ENCODE measurements at regions not wholly inside any gene's neighbourhood (a gene's known extent, or its start where the extent isn't known, plus 50 kb on each side); places are given as distances from the start of the nearest gene placed in this dataset.

- no peaks in the 10 kb centered on the region for H3K4me1 Mint-ChIP-seq (ENCODE audit: low read depth)
- intact Hi-C loops (cut with micrococcal nuclease), result no loop called here
Measured at GRCh38 chr5:143471041-143471509, 67.6 kb upstream of the NR3C1 start.

DNA sequence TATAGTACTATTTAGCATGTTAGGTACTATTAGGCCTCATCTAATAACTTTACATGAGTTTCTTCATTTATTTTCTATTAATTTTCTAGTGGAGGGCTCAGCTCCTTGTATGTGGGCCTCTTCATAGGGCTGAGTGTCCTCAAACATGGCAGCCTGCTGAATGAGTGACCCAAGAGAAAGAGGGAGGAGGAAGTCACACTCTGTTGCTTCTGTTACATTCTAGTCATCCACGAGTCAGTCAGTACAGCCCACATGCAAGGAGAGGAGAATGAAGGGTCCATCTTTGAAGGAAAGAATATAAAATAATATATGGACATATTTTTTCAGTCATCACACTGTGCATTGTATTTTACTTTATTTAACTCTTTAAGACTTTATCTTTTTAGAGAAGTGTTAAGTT, 66.6 kb upstream of the NR3C1 start:
- Mint-ChIP-seq H3K4me1 (ENCODE audit: low read depth) (no peaks in the 10 kb centered on the region), H3K36me3 (ENCODE audit: low read depth) (no peaks in the 10 kb centered on the region), H3K9me3 (no peaks in the 10 kb centered on the region), H3K27ac (no peak overlapping the region), H3K27me3 (ENCODE audit: low read depth) (no peaks in the 10 kb centered on the region), H3K4me3 (no peak overlapping the region)
- CTCF ChIA-PET, result no interaction called here
- intact Hi-C loops (cut with micrococcal nuclease), result no loop called here
- no peak for DNase-seq

More at GRCh38 chr5:143471041-143471509, 67.6 kb upstream of the NR3C1 start:
- Mint-ChIP-seq H3K27ac (no peak overlapping the region), H3K9me3 (no peaks in the 10 kb centered on the region), H3K4me3 (no peak overlapping the region), H3K36me3 (ENCODE audit: low read depth) (no peaks in the 10 kb centered on the region), H3K27me3 (ENCODE audit: low read depth) (no peaks in the 10 kb centered on the region)
- DNase-seq, result no peak
- CTCF ChIA-PET, result no interaction called here

- Mint-ChIP-seq H3K27me3 (ENCODE audit: low read depth) (no peaks in the 10 kb centered on the region), H3K27ac (no peak overlapping the region), H3K36me3 (ENCODE audit: low read depth) (no peaks in the 10 kb centered on the region), H3K4me1 (ENCODE audit: low read depth) (no peaks in the 10 kb centered on the region), H3K9me3 (no peaks in the 10 kb centered on the region), H3K4me3 (no peak overlapping the region)
- CTCF ChIA-PET, result interaction anchor here (0.6 kb wide), 1 partner anchor 14 kb away, joined by 3 read pairs; no protein-coding TSS in a partner anchor
- DNase-seq, result no peak
- intact Hi-C loops (cut with micrococcal nuclease), result no loop called here
Measured at GRCh38 chr5:143469125-143469524, 65.6 kb upstream of the NR3C1 start.

DNA sequence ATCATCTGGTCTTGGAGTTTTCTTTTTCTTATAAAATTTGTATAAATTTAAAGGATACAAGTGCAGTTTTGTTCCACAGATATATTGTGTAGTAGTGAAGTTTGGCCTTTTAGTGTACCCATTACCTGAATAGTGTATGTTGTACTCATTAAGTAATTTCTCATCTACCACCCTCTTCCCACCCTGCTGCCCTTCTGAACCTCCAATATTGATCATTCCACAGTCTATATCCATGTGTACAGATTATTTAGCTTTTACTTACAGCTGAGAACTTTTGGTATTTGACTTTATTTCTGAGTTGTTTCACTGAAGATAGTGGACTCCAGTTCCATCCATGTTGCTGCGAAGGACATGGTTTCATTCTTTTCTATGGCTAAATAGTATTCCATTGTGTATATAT, 63.1 kb upstream of the NR3C1 start:
- intact Hi-C loops (cut with micrococcal nuclease), result no loop called here
- Mint-ChIP-seq H3K4me3 (no peak overlapping the region), H3K4me1 (ENCODE audit: low read depth) (no peaks in the 10 kb centered on the region), H3K27me3 (ENCODE audit: low read depth) (no peaks in the 10 kb centered on the region), H3K27ac (no peak overlapping the region), H3K36me3 (ENCODE audit: low read depth) (no peaks in the 10 kb centered on the region), H3K9me3 (no peaks in the 10 kb centered on the region)
- CTCF ChIA-PET, result no interaction called here
- no peak for DNase-seq

GRCh38 chr5:143464723-143465490, 61.4 kb upstream of the NR3C1 start:
- CTCF ChIA-PET, result interaction anchor here (0.6 kb wide), 1 partner anchor 502 kb away, joined by 3 read pairs; no protein-coding TSS in a partner anchor
- no peak for DNase-seq
- Mint-ChIP-seq H3K4me3 (no peak overlapping the region), H3K27me3 (ENCODE audit: low read depth) (no peaks in the 10 kb centered on the region), H3K27ac (no peak overlapping the region), H3K36me3 (ENCODE audit: low read depth) (no peaks in the 10 kb centered on the region), H3K4me1 (ENCODE audit: low read depth) (no peaks in the 10 kb centered on the region), H3K9me3 (no peaks in the 10 kb centered on the region)
- intact Hi-C loops (cut with micrococcal nuclease), result no loop called here

GRCh38 chr5:143462431-143462830, 58.9 kb upstream of the NR3C1 start:
- H3K9me3 Mint-ChIP-seq, result no peaks in the 10 kb centered on the region
- H3K27ac Mint-ChIP-seq, result no peak overlapping the region
- intact Hi-C loops (cut with micrococcal nuclease), result no loop called here
- no peak for DNase-seq
- H3K4me1 Mint-ChIP-seq (ENCODE audit: low read depth), result no peaks in the 10 kb centered on the region
- no peaks in the 10 kb centered on the region for H3K27me3 Mint-ChIP-seq (ENCODE audit: low read depth)
- CTCF ChIA-PET, result interaction anchor here (0.7 kb wide), 1 partner anchor 1291 kb away, joined by 3 read pairs; no protein-coding TSS in a partner anchor
- no peak overlapping the region for H3K4me3 Mint-ChIP-seq
- H3K36me3 Mint-ChIP-seq (ENCODE audit: low read depth), result no peaks in the 10 kb centered on the region

DNA sequence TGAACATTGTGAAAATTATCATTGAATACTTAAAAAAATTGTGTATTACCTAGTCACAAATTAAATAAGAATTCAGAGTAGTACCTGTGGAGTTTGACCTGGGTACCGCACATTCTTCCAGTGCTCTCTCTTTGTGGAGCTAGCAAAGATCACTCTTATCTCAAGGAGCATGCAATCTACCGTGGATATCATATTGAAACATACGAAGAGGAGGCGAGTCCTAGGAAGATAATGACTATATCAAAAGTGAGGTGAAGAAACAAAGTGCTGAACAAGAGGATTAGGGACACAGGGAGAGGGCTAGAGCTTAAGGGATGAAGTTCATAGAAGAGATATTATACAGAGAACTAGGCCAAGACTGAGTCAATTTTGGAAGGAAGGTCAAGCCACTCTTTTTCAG, 55.9 kb upstream of the NR3C1 start:
- intact Hi-C loops (cut with micrococcal nuclease), result no loop called here
- CTCF ChIA-PET, result interaction anchor here (1.2 kb wide), 1 partner anchor 51 kb away, joined by 3 read pairs; no protein-coding TSS in a partner anchor
- Mint-ChIP-seq H3K4me1 (ENCODE audit: low read depth) (no peaks in the 10 kb centered on the region), H3K9me3 (no peaks in the 10 kb centered on the region), H3K4me3 (no peak overlapping the region), H3K27me3 (ENCODE audit: low read depth) (no peaks in the 10 kb centered on the region), H3K36me3 (ENCODE audit: low read depth) (no peaks in the 10 kb centered on the region), H3K27ac (no peak overlapping the region)
- DNase-seq, result no peak

GRCh38 chr5:143456952-143457547, 53.6 kb upstream of the NR3C1 start:
- Mint-ChIP-seq H3K27me3 (ENCODE audit: low read depth) (no peaks in the 10 kb centered on the region), H3K9me3 (no peaks in the 10 kb centered on the region), H3K4me3 (no peak overlapping the region)

GRCh38 chr5:143454936-143455516, 51.5 kb upstream of the NR3C1 start:
- H3K4me1 Mint-ChIP-seq (ENCODE audit: low read depth), result no peaks in the 10 kb centered on the region
- no peak overlapping the region for H3K4me3 Mint-ChIP-seq
- intact Hi-C loops (cut with micrococcal nuclease), result no loop called here

More at GRCh38 chr5:143456952-143457547, 53.6 kb upstream of the NR3C1 start:
- CTCF ChIA-PET, result no interaction called here
- no peak for DNase-seq
- Mint-ChIP-seq H3K36me3 (ENCODE audit: low read depth) (no peaks in the 10 kb centered on the region), H3K27ac (no peak overlapping the region), H3K4me1 (ENCODE audit: low read depth) (no peaks in the 10 kb centered on the region)
- intact Hi-C loops (cut with micrococcal nuclease), result no loop called here

GRCh38 chr5:143453720-143454119, 50.2 kb upstream of the NR3C1 start:
- intact Hi-C loops (cut with micrococcal nuclease), result no loop called here
- no peaks in the 10 kb centered on the region for H3K4me1 Mint-ChIP-seq (ENCODE audit: low read depth)
- no peaks in the 10 kb centered on the region for H3K9me3 Mint-ChIP-seq
- H3K27ac Mint-ChIP-seq, result no peak overlapping the region
- no peak overlapping the region for H3K4me3 Mint-ChIP-seq
- CTCF ChIA-PET, result no interaction called here
- no peaks in the 10 kb centered on the region for H3K36me3 Mint-ChIP-seq (ENCODE audit: low read depth)
- H3K27me3 Mint-ChIP-seq (ENCODE audit: low read depth), result no peaks in the 10 kb centered on the region
- no peak for DNase-seq

More at GRCh38 chr5:143454936-143455516, 51.5 kb upstream of the NR3C1 start:
- Mint-ChIP-seq H3K27me3 (ENCODE audit: low read depth) (no peaks in the 10 kb centered on the region), H3K36me3 (ENCODE audit: low read depth) (no peaks in the 10 kb centered on the region), H3K27ac (no peak overlapping the region), H3K9me3 (no peaks in the 10 kb centered on the region)
- no peak for DNase-seq
- CTCF ChIA-PET, result interaction anchor here (0.7 kb wide), 1 partner anchor 14 kb away, joined by 3 read pairs; no protein-coding TSS in a partner anchor

Data from activated naive CD4-positive, alpha-beta T cell treated with anti-CD3 and anti-CD28 coated beads for 36 hours (primary cell).